H1 (cell line): ENCODE measurements at regions not wholly inside any gene's neighbourhood (a gene's known extent, or its start where the extent isn't known, plus 50 kb on each side); places are given as distances from the start of the nearest gene placed in this dataset.

Source experiments
- CTCF ChIA-PET: fragments of 300-600 bp; sonication (Branson Sonifier 250); formaldehyde crosslinking; loops from one replicate; lab custom pipeline; 2021; ENCODE audit not compliant: partially characterized antibody; lab: Charles Lee
- POLR2A ChIA-PET: fragments of 300-600 bp; sonication (Branson Sonifier 250); formaldehyde crosslinking; loops from one replicate; lab custom pipeline; 2021; ENCODE audit warnings: inconsistent platforms; ENCODE audit not compliant: partially characterized antibody; lab: Charles Lee
- DNase-seq, 2 experiments: peaks; one replicate each; pipeline versions ENCODE4 v3.0.0 to v3.0.0-alpha.2; 2010 to 2022; ENCODE audit warnings: low spot score in 2 of 2, low read depth in 1 of 2, mixed read lengths in 1 of 2
- FAIRE-seq: peaks from 2 replicates; lab custom pipeline; 2011; peaks lifted over from hg19 to GRCh38; lab: Jason Lieb, UNC
- H2AFZ ChIP-seq: 2 replicates; pipeline ENCODE4 v1.8.1; 2012; ENCODE audit warnings: low read length, inconsistent platforms
- H2AK5ac ChIP-seq: 2 replicates; pipeline ENCODE4 v1.6.1; 2013; ENCODE audit warnings: low read depth, low read length
- H2BK120ac ChIP-seq: replicated peaks from 2 replicates; pipeline ENCODE3; 2013; ENCODE audit warnings: low read depth, low read length, inconsistent platforms
- H2BK12ac ChIP-seq: 2 replicates; pipeline ENCODE4 v1.6.1; 2013; ENCODE audit warnings: low read depth, low read length
- H2BK15ac ChIP-seq: 2 replicates; pipeline ENCODE4 v1.6.1; 2013; ENCODE audit warnings: low read length
- H2BK20ac ChIP-seq: 2 replicates; pipeline ENCODE4 v1.6.1; 2013; ENCODE audit warnings: low read length
- H2BK5ac ChIP-seq: 2 replicates; pipeline ENCODE4 v1.6.1; 2013; ENCODE audit warnings: low read depth, low read length
- H3K14ac ChIP-seq: 2 replicates; pipeline ENCODE4 v1.6.1; 2013; ENCODE audit warnings: inconsistent platforms; ENCODE audit not compliant: insufficient read length
- H3K18ac ChIP-seq: 2 replicates; pipeline ENCODE4 v1.6.1; 2013; ENCODE audit warnings: low read length; ENCODE audit errors: extremely low read depth
- H3K23ac ChIP-seq: 2 replicates; pipeline ENCODE4 v1.6.1; 2013; ENCODE audit warnings: inconsistent platforms; ENCODE audit not compliant: insufficient read length
- H3K23me2 ChIP-seq: 2 replicates; pipeline ENCODE4 v1.6.1; 2013; ENCODE audit warnings: low read depth, low read length
- H3K27ac ChIP-seq: 2 replicates; pipeline ENCODE4 v1.6.1; 2011; ENCODE audit warnings: low read depth, low read length, inconsistent platforms
- H3K27me3 ChIP-seq, 4 experiments: replicated peaks in 1 of 4; 1 replicate in 1 of 4; 2 replicates in 3 of 4; pipeline versions ENCODE4 v1.6.1 to v1.8.1; 2011 to 2013; ENCODE audit warnings: low read length in 3 of 4, mild to moderate bottlenecking in 3 of 4, inconsistent platforms in 2 of 4, mixed read lengths in 2 of 4, moderate library complexity in 1 of 4; ENCODE audit not compliant: control insufficient read depth in 3 of 4, insufficient read depth in 3 of 4; ENCODE audit errors: extremely low read depth in 1 of 4
- H3K36me3 ChIP-seq, 4 experiments: 2 replicates each; pipeline versions ENCODE4 v1.6.1 to v1.8.1; 2011 to 2013; ENCODE audit warnings: mild to moderate bottlenecking in 4 of 4, low read length in 3 of 4, moderate library complexity in 2 of 4, control low read depth in 1 of 4, inconsistent platforms in 1 of 4; ENCODE audit not compliant: insufficient read depth in 4 of 4, control insufficient read depth in 2 of 4
- H3K4ac ChIP-seq: replicated peaks from 2 replicates; pipeline ENCODE3; 2013; ENCODE audit warnings: low read length, low read depth, mixed read lengths, inconsistent platforms; ENCODE audit not compliant: insufficient read length
- H3K4me1 ChIP-seq, 4 experiments: replicated peaks in 1 of 4; 1 replicate in 1 of 4; 2 replicates in 3 of 4; pipeline versions ENCODE4 v1.6.1 to v1.8.1; 2011 to 2013; ENCODE audit warnings: low read length in 3 of 4, inconsistent platforms in 2 of 4, mixed read lengths in 1 of 4; ENCODE audit not compliant: insufficient read depth in 4 of 4, control insufficient read depth in 3 of 4
- H3K4me2 ChIP-seq, 2 experiments: 2 replicates each; pipeline versions ENCODE4 v1.6.1 to v1.8.1; 2011 to 2013; ENCODE audit warnings: low read depth in 2 of 2, low read length in 2 of 2, control low read depth in 1 of 2, inconsistent platforms in 1 of 2, mild to moderate bottlenecking in 1 of 2; ENCODE audit not compliant: insufficient read depth in 1 of 2
- H3K4me3 ChIP-seq, 4 experiments: fragments of 200-600, 300-600 bp in 1 of 4; sonication (generic), shearing (Covaris generic), sonication (Bioruptor Twin) in 1 of 4; 2 replicates each; pipeline versions ENCODE4 v1.5.1 to v1.8.1; 2011 to 2016; ENCODE audit warnings: low read length in 4 of 4, low read depth in 3 of 4, control low read depth in 2 of 4, inconsistent platforms in 2 of 4, mild to moderate bottlenecking in 2 of 4, mixed read lengths in 1 of 4, moderate library complexity in 1 of 4; ENCODE audit not compliant: insufficient read depth in 2 of 4; ENCODE audit errors: extremely low read depth in 1 of 4
- H3K56ac ChIP-seq: replicated peaks from 2 replicates; pipeline ENCODE3; 2013; ENCODE audit warnings: low read depth, mild to moderate bottlenecking, mixed read lengths, low read length, inconsistent platforms; ENCODE audit not compliant: insufficient read length
- H3K79me1 ChIP-seq: 2 replicates; pipeline ENCODE4 v1.6.1; 2013; ENCODE audit warnings: low read depth, low read length, control low read depth
- H3K79me2 ChIP-seq, 2 experiments: 2 replicates each; pipeline versions ENCODE4 v1.6.1 to v1.8.1; 2012 to 2013; ENCODE audit warnings: low read length in 2 of 2, mild to moderate bottlenecking in 2 of 2, inconsistent platforms in 1 of 2; ENCODE audit not compliant: insufficient read depth in 2 of 2, control insufficient read depth in 1 of 2
- H3K9ac ChIP-seq, 4 experiments: replicated peaks in 1 of 4; 1 replicate in 1 of 4; 2 replicates in 3 of 4; pipeline versions ENCODE4 v1.6.1 to v1.8.1; 2011 to 2013; ENCODE audit warnings: low read depth in 3 of 4, low read length in 3 of 4, control low read depth in 2 of 4, mild to moderate bottlenecking in 2 of 4, moderate library complexity in 2 of 4, inconsistent platforms in 1 of 4; ENCODE audit errors: extremely low read depth in 1 of 4
- H3K9me3 ChIP-seq, 2 experiments: 2 replicates each; pipeline versions ENCODE4 v1.6.1 to v1.8.1; 2012 to 2013; ENCODE audit warnings: mild to moderate bottlenecking in 2 of 2, moderate library complexity in 2 of 2, control low read depth in 1 of 2, inconsistent platforms in 1 of 2, low read depth in 1 of 2, low read length in 1 of 2, mixed read lengths in 1 of 2; ENCODE audit not compliant: insufficient read depth in 2 of 2
- H4K20me1 ChIP-seq, 2 experiments: replicated peaks in 1 of 2; 2 replicates each; pipeline versions ENCODE3 to v1.8.1; 2011 to 2013; ENCODE audit warnings: inconsistent platforms in 2 of 2, low read length in 2 of 2, mild to moderate bottlenecking in 1 of 2; ENCODE audit not compliant: insufficient read depth in 2 of 2, control insufficient read depth in 1 of 2
- H4K5ac ChIP-seq: 2 replicates; pipeline ENCODE4 v1.6.1; 2013; ENCODE audit warnings: low read length, low read depth, mixed read lengths, inconsistent platforms; ENCODE audit not compliant: insufficient read length
- H4K8ac ChIP-seq: 2 replicates; pipeline ENCODE4 v1.8.0; 2013; ENCODE audit warnings: mild to moderate bottlenecking, moderate library complexity, low read length, inconsistent platforms; ENCODE audit not compliant: insufficient read depth; ENCODE audit errors: extremely low read depth
- H4K91ac ChIP-seq: replicated peaks from 2 replicates; pipeline ENCODE3; 2013; ENCODE audit warnings: low read length, mixed read lengths, inconsistent platforms; ENCODE audit not compliant: insufficient read length
- ATF2 ChIP-seq: IDR thresholded peaks from 2 replicates; pipeline ENCODE4 v1.6.1; 2012; ENCODE audit warnings: low read length, inconsistent platforms
- BACH1 ChIP-seq: IDR thresholded peaks from 2 replicates; pipeline ENCODE4 v1.6.1; 2012; ENCODE audit warnings: low read length, improper control_type of control experiment
- BCL11A ChIP-seq, 2 experiments: IDR thresholded peaks; one replicate each; pipeline ENCODE4 v1.6.1; 2011; ENCODE audit warnings: low read depth in 2 of 2, low read length in 2 of 2, mild to moderate bottlenecking in 2 of 2
- CHD2 ChIP-seq: IDR thresholded peaks from 2 replicates; pipeline ENCODE4 v1.6.1; 2012; ENCODE audit warnings: low read length, improper control_type of control experiment
- HDAC2 ChIP-seq, 2 experiments: fragments of 300-600 bp in 1 of 2; sonication (generic) in 1 of 2; IDR thresholded peaks; 2 replicates each; pipeline ENCODE4 v1.6.1; 2011 to 2012; ENCODE audit warnings: low read depth in 2 of 2, low read length in 2 of 2, mild to moderate bottlenecking in 2 of 2, moderate library complexity in 2 of 2, borderline replicate concordance in 1 of 2, inconsistent platforms in 1 of 2
- NRF1 ChIP-seq: IDR thresholded peaks from 2 replicates; pipeline ENCODE4 v1.6.1; 2011; ENCODE audit warnings: mild to moderate bottlenecking, low read depth, low read length, improper control_type of control experiment
- POLR2A ChIP-seq, 2 experiments: IDR thresholded peaks; 1 replicate in 1 of 2; 2 replicates in 1 of 2; pipeline ENCODE4 v1.6.1; 2011; ENCODE audit warnings: low read depth in 2 of 2, low read length in 2 of 2, mild to moderate bottlenecking in 2 of 2; ENCODE audit errors: control extremely low read depth in 1 of 2
- RAD21 ChIP-seq, 2 experiments: IDR thresholded peaks in 1 of 2; conservative IDR thresholded peaks in 1 of 2; 2 replicates each; pipeline ENCODE4 v1.6.1; 2011; ENCODE audit warnings: low read depth in 2 of 2, low read length in 2 of 2, improper control_type of control experiment in 1 of 2, inconsistent platforms in 1 of 2, mild to moderate bottlenecking in 1 of 2, moderate library complexity in 1 of 2
- SAP30 ChIP-seq: fragments of 300-600 bp; sonication (generic); IDR thresholded peaks from 2 replicates; pipeline ENCODE4 v1.7.1; 2012; ENCODE audit warnings: low read length, moderate library complexity, mild to moderate bottlenecking, inconsistent platforms; ENCODE audit not compliant: insufficient read depth, insufficient replicate concordance
- TEAD4 ChIP-seq: IDR thresholded peaks from 2 replicates; pipeline ENCODE4 v1.6.1; 2012; ENCODE audit warnings: low read depth, low read length, inconsistent platforms, mixed read lengths
- WGBS, 2 experiments: shearing (Covaris generic) in 1 of 2; methylation state at CpG; one replicate each; pipeline versions ENCODE4 v1.1.6 to v1.1.7; 2013 to 2015; ENCODE audit warnings: low lambda C conversion rate in 2 of 2, mixed read lengths in 2 of 2, inconsistent platforms in 1 of 2, low coverage in 1 of 2, missing lambda C conversion rate in 1 of 2; ENCODE audit not compliant: insufficient replicate concordance in 2 of 2, insufficient coverage in 1 of 2, insufficient read length in 1 of 2; ENCODE audit errors: extremely low coverage in 1 of 2, missing lambda C conversion rate in 1 of 2; 5-methylcytosine and 5-hydroxymethylcytosine counted together

DNA sequence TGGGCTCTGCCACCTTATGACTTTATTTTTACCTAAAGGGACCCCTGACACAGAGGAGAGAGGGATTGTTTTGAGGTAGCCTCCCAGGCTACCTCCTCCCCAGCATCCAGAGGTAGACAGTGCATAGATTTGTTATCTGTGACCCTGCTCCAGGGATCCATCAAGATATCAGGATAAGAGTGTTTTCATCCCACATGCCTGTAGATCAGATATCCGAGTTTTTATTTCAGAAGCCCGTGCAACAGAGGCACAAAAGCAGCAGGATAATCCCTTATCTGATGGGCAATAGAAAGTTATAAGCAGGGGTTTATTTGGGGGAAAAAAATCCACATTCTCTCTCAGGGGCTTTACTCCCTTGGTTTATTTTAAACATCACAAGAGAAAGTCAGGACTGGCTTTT lies 117.0 kb upstream of the RPH3A start:
- Histone ChIP-seq H2AFZ (no peak overlapping the region), H4K20me1 (no peaks in the 10 kb centered on the region), H2BK120ac (no peak overlapping the region), H3K36me3 (no peaks in the 10 kb centered on the region), H3K14ac (no peak overlapping the region), H3K9ac (no peak overlapping the region), H4K8ac (no peak overlapping the region), H2BK12ac (no peak overlapping the region), H3K79me2 (no peaks in the 10 kb centered on the region), H4K5ac (no peak overlapping the region), H3K27ac (no peak overlapping the region), H4K91ac (no peak overlapping the region), H2BK20ac (no peak overlapping the region), H3K18ac (no peak overlapping the region), H3K56ac (no peak overlapping the region), H3K4me3 (no peak overlapping the region), H3K4me1 (peaks cover 0 to 4% (median 1%) of the 10 kb centered on the region in 4 experiments; a peak in 3 of 7 replicates), H3K27me3 (no peaks in the 10 kb centered on the region), H3K4ac (no peak overlapping the region), H3K4me2 (no peak overlapping the region), H2AK5ac (no peak overlapping the region), H3K9me3 (no peaks in the 10 kb centered on the region), H3K23me2 (no peaks in the 10 kb centered on the region), H2BK15ac (no peak overlapping the region), H2BK5ac (no peak overlapping the region), H3K79me1 (no peaks in the 10 kb centered on the region), H3K23ac (no peak overlapping the region)
- POLR2A ChIA-PET, result no interaction called here
- WGBS, 2 experiments, result 97% methylated on average over 2 of the region's 2 CpGs; no CpG with 5 or more reads in 1 of the 2 experiments
- CTCF ChIA-PET, result interaction anchor here (0.6 kb wide), 1 partner anchor 20 kb away, joined by 3 read pairs; no protein-coding TSS in a partner anchor
- DNase-seq (no peak), FAIRE-seq (no peak)
- TF ChIP-seq TEAD4 (no peak), RAD21 (IDR thresholded peaks at IDR 0.05 in 1 of 2, conservative IDR thresholded peaks at IDR 0.05 in 1 of 2; ENCODE audit: low read depth in 2 of 2, low read length in 2 of 2) (no peak), SAP30 (no peak), POLR2A (IDR thresholded peaks at IDR 0.05; ENCODE audit: control extremely low read depth in 1 of 2, low read depth in 2 of 2, low read length in 2 of 2) (no peak), BACH1 (no peak), NRF1 (no peak), ATF2 (no peak), CHD2 (no peak), HDAC2 (IDR thresholded peaks at IDR 0.05; ENCODE audit: borderline replicate concordance in 1 of 2, low read depth in 2 of 2, low read length in 2 of 2) (no peak), BCL11A (IDR thresholded peaks at IDR 0.05; ENCODE audit: low read depth in 2 of 2, low read length in 2 of 2) (no peak)
